ENCODE measurements at regions not wholly inside any gene's neighbourhood (a gene's known extent, or its start where the extent isn't known, plus 50 kb on each side); places are given as distances from the start of the nearest gene placed in this dataset.

DNA sequence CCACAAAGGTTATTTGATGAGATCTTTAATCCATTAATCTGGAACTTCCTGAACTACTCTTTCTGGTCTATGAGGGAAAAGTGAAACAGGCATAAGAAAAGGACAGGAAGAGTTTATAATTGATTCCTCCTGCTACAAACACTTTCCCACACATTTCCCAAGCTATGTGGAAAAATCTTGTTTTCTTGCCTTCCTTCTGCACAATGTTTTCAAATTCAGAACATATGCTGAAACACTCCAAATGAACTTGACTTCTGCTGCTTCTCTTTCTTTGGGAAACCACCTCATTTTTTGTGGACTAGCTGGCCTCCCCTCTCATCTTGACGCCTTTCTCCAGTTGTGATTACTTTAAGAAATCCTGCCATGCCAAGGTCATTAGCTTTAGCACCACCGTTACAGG, 100.7 kb upstream of the PTPRG start:
- TF ChIP-seq EZH2 (IDR thresholded peaks at IDR 0.05; ENCODE audit: borderline replicate concordance, low read depth, low read length, severe bottlenecking) (no peak), POLR2A (IDR thresholded peaks at IDR 0.05; ENCODE audit: low read depth, low read length) (no peak), MYC (IDR thresholded peaks at IDR 0.05; ENCODE audit: low read depth, low read length) (no peak), POLR2AphosphoS5 (IDR thresholded peaks at IDR 0.05; ENCODE audit: insufficient read depth, low read depth, low read length) (no peak), MAX (IDR thresholded peaks at IDR 0.05; ENCODE audit: insufficient read depth, insufficient read length) (no peak), JUN (IDR thresholded peaks at IDR 0.05; ENCODE audit: borderline replicate concordance, insufficient read depth, insufficient read length, low read depth) (no peak), FOS (IDR thresholded peaks at IDR 0.05; ENCODE audit: borderline replicate concordance, insufficient read depth, low read length) (no peak), GATA2 (IDR thresholded peaks at IDR 0.05; ENCODE audit: insufficient read depth, insufficient read length, low read depth, low read length) (no peak)
- TF ChIP-seq, protein P1, sequence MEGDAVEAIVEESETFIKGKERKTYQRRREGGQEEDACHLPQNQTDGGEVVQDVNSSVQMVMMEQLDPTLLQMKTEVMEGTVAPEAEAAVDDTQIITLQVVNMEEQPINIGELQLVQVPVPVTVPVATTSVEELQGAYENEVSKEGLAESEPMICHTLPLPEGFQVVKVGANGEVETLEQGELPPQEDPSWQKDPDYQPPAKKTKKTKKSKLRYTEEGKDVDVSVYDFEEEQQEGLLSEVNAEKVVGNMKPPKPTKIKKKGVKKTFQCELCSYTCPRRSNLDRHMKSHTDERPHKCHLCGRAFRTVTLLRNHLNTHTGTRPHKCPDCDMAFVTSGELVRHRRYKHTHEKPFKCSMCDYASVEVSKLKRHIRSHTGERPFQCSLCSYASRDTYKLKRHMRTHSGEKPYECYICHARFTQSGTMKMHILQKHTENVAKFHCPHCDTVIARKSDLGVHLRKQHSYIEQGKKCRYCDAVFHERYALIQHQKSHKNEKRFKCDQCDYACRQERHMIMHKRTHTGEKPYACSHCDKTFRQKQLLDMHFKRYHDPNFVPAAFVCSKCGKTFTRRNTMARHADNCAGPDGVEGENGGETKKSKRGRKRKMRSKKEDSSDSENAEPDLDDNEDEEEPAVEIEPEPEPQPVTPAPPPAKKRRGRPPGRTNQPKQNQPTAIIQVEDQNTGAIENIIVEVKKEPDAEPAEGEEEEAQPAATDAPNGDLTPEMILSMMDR (IDR thresholded peaks at IDR 0.05; ENCODE audit: extremely low read depth in 1 of 2, insufficient read depth in 1 of 2, low read depth in 1 of 2, low read length in 2 of 2), result no peak

Data from endothelial cell of umbilical vein (primary cell).